Right renal cortex interstitium (tissue), 3 donors: ENCODE measurements at regions not wholly inside any gene's neighbourhood (a gene's known extent, or its start where the extent isn't known, plus 50 kb on each side); places are given as distances from the start of the nearest gene placed in this dataset.
"Not testable (repeated sequence)": the region's sequence is repeated elsewhere in the genome, so short reads cannot be mapped to it uniquely, and the experiment has no call there.

Source experiments
- DNase-seq, 3 donors: peaks; one replicate each; pipeline ENCODE4 v3.0.0-alpha.2; 2013; ENCODE audit warnings: low read depth in 3 of 3, low spot score in 2 of 3

- no peak for DNase-seq
Observed at GRCh38 chr1:38787041-38787440, 72.5 kb downstream of the RRAGC start.

GRCh38 chr1:38786040-38786436 is 73.5 kb downstream of the RRAGC start:
- no peak for DNase-seq

- no peak for DNase-seq
Observed at GRCh38 chr1:38785285-38786039, 74.1 kb downstream of the RRAGC start.

GRCh38 chr1:38784452-38785284 is 74.9 kb downstream of the RRAGC start:
- no peak for DNase-seq

GRCh38 chr1:38783640-38784229 is 75.8 kb downstream of the RRAGC start:
- DNase-seq = no peak

GRCh38 chr1:38781872-38782617 is 77.5 kb downstream of the RRAGC start:
- no peak for DNase-seq

- DNase-seq = no peak
Observed at GRCh38 chr1:38780133-38780532, 79.4 kb downstream of the RRAGC start.

GRCh38 chr1:38779491-38779890 is 80.1 kb downstream of the RRAGC start:
- DNase-seq = no peak

GRCh38 chr1:38778521-38778920 is 81.1 kb downstream of the RRAGC start:
- DNase-seq = no peak

GRCh38 chr1:38778051-38778450 is 81.5 kb downstream of the RRAGC start:
- no peak for DNase-seq

GRCh38 chr1:38777464-38777957 is 82.1 kb downstream of the RRAGC start:
- no peak for DNase-seq

GRCh38 chr1:38776466-38777065 is 83.0 kb downstream of the RRAGC start:
- no peak for DNase-seq

GRCh38 chr1:38775175-38775845 is 84.3 kb downstream of the RRAGC start:
- DNase-seq = no peak

GRCh38 chr1:38773483-38773882 is 86.1 kb downstream of the RRAGC start:
- DNase-seq = no peak

- DNase-seq = no peak
Observed at GRCh38 chr1:38772953-38773352, 86.6 kb downstream of the RRAGC start.

GRCh38 chr1:38772026-38772425 is 87.5 kb downstream of the RRAGC start:
- no peak for DNase-seq

GRCh38 chr1:38770516-38771173 is 88.9 kb downstream of the RRAGC start:
- DNase-seq = not testable (repeated sequence)

- DNase-seq = no peak
Observed at GRCh38 chr1:38766125-38766524, 93.4 kb downstream of the RRAGC start.

- DNase-seq = no peak
Observed at GRCh38 chr1:38763121-38763520, 96.5 kb downstream of the RRAGC start.
